Mesenchymal stem cell (in vitro differentiated cells and primary cell): ENCODE measurements at regions not wholly inside any gene's neighbourhood (a gene's known extent, or its start where the extent isn't known, plus 50 kb on each side); places are given as distances from the start of the nearest gene placed in this dataset.

Experiments
- DNase-seq: peaks from one replicate; pipeline ENCODE4 v3.0.0-alpha.2; 2013
- H2AFZ ChIP-seq: one replicate; pipeline ENCODE4 v1.6.1; 2013; ENCODE audit warnings: low read depth, mild to moderate bottlenecking, control low read depth, inconsistent platforms, low read length, moderate library complexity
- H2AK5ac ChIP-seq: 2 replicates; pipeline ENCODE4 v1.6.1; 2013; ENCODE audit warnings: low read length, moderate library complexity, mild to moderate bottlenecking, inconsistent platforms; ENCODE audit not compliant: severe bottlenecking
- H2BK120ac ChIP-seq: one replicate; pipeline ENCODE4 v1.6.1; 2013; ENCODE audit warnings: low read depth, mild to moderate bottlenecking, inconsistent platforms, low read length, moderate library complexity
- H2BK12ac ChIP-seq, 2 experiments: one replicate each; pipeline ENCODE4 v1.6.1; 2013; ENCODE audit warnings: inconsistent platforms in 2 of 2, low read length in 2 of 2, mild to moderate bottlenecking in 2 of 2, moderate library complexity in 2 of 2, control low read depth in 1 of 2
- H2BK15ac ChIP-seq: one replicate; pipeline ENCODE4 v1.6.1; 2013; ENCODE audit warnings: mild to moderate bottlenecking, low read depth, inconsistent platforms; ENCODE audit not compliant: poor library complexity, severe bottlenecking
- H2BK5ac ChIP-seq: 2 replicates; pipeline ENCODE4 v1.6.1; 2013; ENCODE audit warnings: low read depth, mild to moderate bottlenecking, low read length, control low read depth, inconsistent platforms; ENCODE audit not compliant: poor library complexity, severe bottlenecking
- H3K14ac ChIP-seq, 2 experiments: one replicate each; pipeline ENCODE4 v1.6.1; 2013; ENCODE audit warnings: inconsistent platforms in 2 of 2, low read length in 2 of 2, control low read depth in 1 of 2, mild to moderate bottlenecking in 1 of 2, moderate library complexity in 1 of 2
- H3K18ac ChIP-seq, 2 experiments: one replicate each; pipeline ENCODE4 v1.6.1; 2013; ENCODE audit warnings: inconsistent platforms in 2 of 2, low read length in 2 of 2, control low read depth in 1 of 2, low read depth in 1 of 2, mild to moderate bottlenecking in 1 of 2
- H3K23ac ChIP-seq, 2 experiments: one replicate each; pipeline ENCODE4 v1.6.1; 2013; ENCODE audit warnings: inconsistent platforms in 2 of 2, low read length in 2 of 2, mild to moderate bottlenecking in 2 of 2, moderate library complexity in 2 of 2, control low read depth in 1 of 2
- H3K27ac ChIP-seq: 2 replicates; pipeline ENCODE4 v1.5.1; 2013; ENCODE audit warnings: mild to moderate bottlenecking, moderate library complexity, low read length, control low read depth, inconsistent platforms; ENCODE audit not compliant: poor library complexity, severe bottlenecking
- H3K27me3 ChIP-seq, 2 experiments: 2 replicates each; pipeline versions ENCODE4 v1.6.1 to v1.7.0; 2013; ENCODE audit warnings: low read length in 2 of 2, mild to moderate bottlenecking in 2 of 2, moderate library complexity in 2 of 2, control low read depth in 1 of 2, inconsistent platforms in 1 of 2; ENCODE audit not compliant: control insufficient read depth in 1 of 2, insufficient read depth in 1 of 2
- H3K36me3 ChIP-seq, 2 experiments: 2 replicates each; pipeline versions ENCODE4 v1.6.1 to v1.7.0; 2013; ENCODE audit warnings: low read length in 2 of 2, control low read depth in 1 of 2, inconsistent platforms in 1 of 2, low read depth in 1 of 2, mild to moderate bottlenecking in 1 of 2; ENCODE audit not compliant: insufficient read depth in 2 of 2, control insufficient read depth in 1 of 2
- H3K4ac ChIP-seq, 2 experiments: one replicate each; pipeline ENCODE4 v1.6.1; 2013; ENCODE audit warnings: inconsistent platforms in 2 of 2, low read length in 2 of 2, mild to moderate bottlenecking in 2 of 2, moderate library complexity in 2 of 2, control low read depth in 1 of 2, low read depth in 1 of 2
- H3K4me1 ChIP-seq: 2 replicates; pipeline ENCODE4 v1.6.1; 2013; ENCODE audit warnings: low read depth, low read length, control low read depth; ENCODE audit not compliant: control insufficient read depth, insufficient read depth
- H3K4me2 ChIP-seq: 2 replicates; pipeline ENCODE4 v1.6.1; 2013; ENCODE audit warnings: low read length, mild to moderate bottlenecking, inconsistent platforms; ENCODE audit not compliant: poor library complexity, severe bottlenecking
- H3K4me3 ChIP-seq, 2 experiments: 2 replicates each; pipeline versions ENCODE4 v1.5.1 to v1.7.0; 2013; ENCODE audit warnings: low read length in 2 of 2, mild to moderate bottlenecking in 2 of 2, control low read depth in 1 of 2, low read depth in 1 of 2; ENCODE audit not compliant: insufficient read depth in 1 of 2
- H3K79me1 ChIP-seq: replicated peaks from 2 replicates; pipeline ENCODE4 v1.6.1; 2013; ENCODE audit warnings: mild to moderate bottlenecking, control low read depth, low read length, inconsistent platforms; ENCODE audit not compliant: poor library complexity, severe bottlenecking
- H3K9ac ChIP-seq: 2 replicates; pipeline ENCODE4 v1.7.0; 2013; ENCODE audit warnings: mild to moderate bottlenecking, low read length, moderate library complexity
- H3K9me3 ChIP-seq: 2 replicates; pipeline ENCODE4 v1.7.0; 2013; ENCODE audit warnings: mild to moderate bottlenecking, low read length; ENCODE audit not compliant: control insufficient read depth
- H4K8ac ChIP-seq: one replicate; pipeline ENCODE4 v1.6.1; 2013; ENCODE audit warnings: inconsistent platforms, mild to moderate bottlenecking, low read length, moderate library complexity
- H4K91ac ChIP-seq: one replicate; pipeline ENCODE4 v1.6.1; 2013; ENCODE audit warnings: mild to moderate bottlenecking, low read length, inconsistent platforms
- WGBS: methylation state at CpG from one replicate; pipeline ENCODE4 v1.1.7; 2013; ENCODE audit warnings: mixed read lengths; 5-methylcytosine and 5-hydroxymethylcytosine counted together

GRCh38 chr9:75432386-75432785 lies 344.1 kb downstream of the OSTF1 start:
- Histone ChIP-seq H4K8ac (no peak overlapping the region), H4K91ac (no peak overlapping the region), H3K14ac (no peak overlapping the region), H3K9ac (no peak overlapping the region), H2BK15ac (no peak overlapping the region), H3K4me3 (no peak overlapping the region), H3K36me3 (no peaks in the 10 kb centered on the region), H3K27me3 (peaks cover 0 to 5% of the 10 kb centered on the region in 2 experiments), H3K27ac (no peak overlapping the region), H3K4ac (no peak overlapping the region), H3K23ac (no peak overlapping the region), H3K4me2 (no peak overlapping the region), H3K18ac (no peak overlapping the region), H2BK12ac (no peak overlapping the region), H2AK5ac (no peak overlapping the region), H2BK120ac (no peak overlapping the region), H3K79me1 (no peaks in the 10 kb centered on the region), H3K9me3 (no peaks in the 10 kb centered on the region), H2AFZ (no peak overlapping the region), H2BK5ac (no peak overlapping the region), H3K4me1 (no peaks in the 10 kb centered on the region)
- no CpG with 5 or more reads among the region's 1 CpG for WGBS
- DNase-seq, result no peak

- no peak overlapping the region for H3K14ac ChIP-seq
- H3K4me2 ChIP-seq, result no peak overlapping the region
- no peak overlapping the region for H3K9ac ChIP-seq
- peaks cover 0 to 5% of the 10 kb centered on the region in 2 experiments for H3K27me3 ChIP-seq
- no peak overlapping the region for H3K4me3 ChIP-seq
- no peak overlapping the region for H2BK12ac ChIP-seq
- H4K91ac ChIP-seq, result no peak overlapping the region
- no peak overlapping the region for H2AK5ac ChIP-seq
- no peaks in the 10 kb centered on the region for H3K36me3 ChIP-seq
- DNase-seq, result no peak
- H4K8ac ChIP-seq, result no peak overlapping the region
- no peaks in the 10 kb centered on the region for H3K9me3 ChIP-seq
- no peak overlapping the region for H3K23ac ChIP-seq
- H3K79me1 ChIP-seq, result no peaks in the 10 kb centered on the region
- H3K18ac ChIP-seq, result no peak overlapping the region
- no peak overlapping the region for H2BK120ac ChIP-seq
- no peaks in the 10 kb centered on the region for H3K4me1 ChIP-seq
- H2AFZ ChIP-seq, result no peak overlapping the region
- H2BK5ac ChIP-seq, result no peak overlapping the region
- no peak overlapping the region for H2BK15ac ChIP-seq
- H3K4ac ChIP-seq, result no peak overlapping the region
- no peak overlapping the region for H3K27ac ChIP-seq
Observed at GRCh38 chr9:75432888-75433287, 344.6 kb downstream of the OSTF1 start.

- Histone ChIP-seq H3K79me1 (no peaks in the 10 kb centered on the region), H3K27ac (no peak overlapping the region), H3K14ac (no peak overlapping the region), H3K36me3 (no peaks in the 10 kb centered on the region), H3K23ac (no peak overlapping the region), H2BK5ac (no peak overlapping the region), H3K4ac (no peak overlapping the region), H2AFZ (no peak overlapping the region), H3K18ac (no peak overlapping the region), H3K9ac (no peak overlapping the region), H3K27me3 (peaks cover 0 to 4% of the 10 kb centered on the region in 2 experiments), H3K4me3 (no peak overlapping the region), H3K4me2 (no peak overlapping the region), H2BK120ac (no peak overlapping the region), H3K9me3 (no peaks in the 10 kb centered on the region), H2BK12ac (no peak overlapping the region), H3K4me1 (no peaks in the 10 kb centered on the region), H2BK15ac (no peak overlapping the region), H2AK5ac (no peak overlapping the region), H4K8ac (no peak overlapping the region), H4K91ac (no peak overlapping the region)
- DNase-seq, result no peak
- 90% methylated on average over 2 of the region's 2 CpGs for WGBS
Observed at GRCh38 chr9:75438716-75439115, 350.4 kb downstream of the OSTF1 start.

GRCh38 chr9:75440914-75441313 lies 352.6 kb downstream of the OSTF1 start:
- H3K23ac ChIP-seq, result no peak overlapping the region
- H3K27ac ChIP-seq, result no peak overlapping the region
- no peaks in the 10 kb centered on the region for H3K9me3 ChIP-seq
- H2AK5ac ChIP-seq, result no peak overlapping the region
- H2AFZ ChIP-seq, result no peak overlapping the region
- H3K4ac ChIP-seq, result no peak overlapping the region
- no peaks in the 10 kb centered on the region for H3K36me3 ChIP-seq
- 78% methylated on average over 3 of the region's 4 CpGs for WGBS
- no peaks in the 10 kb centered on the region for H3K4me1 ChIP-seq
- H4K91ac ChIP-seq, result no peak overlapping the region
- DNase-seq, result no peak
- no peak overlapping the region for H4K8ac ChIP-seq
- no peak overlapping the region for H2BK12ac ChIP-seq
- no peaks in the 10 kb centered on the region for H3K79me1 ChIP-seq
- no peak overlapping the region for H3K18ac ChIP-seq
- no peak overlapping the region for H2BK120ac ChIP-seq
- H3K14ac ChIP-seq, result no peak overlapping the region
- no peak overlapping the region for H3K4me2 ChIP-seq
- H2BK5ac ChIP-seq, result no peak overlapping the region
- H2BK15ac ChIP-seq, result no peak overlapping the region
- H3K27me3 ChIP-seq, result no peaks in the 10 kb centered on the region
- H3K9ac ChIP-seq, result no peak overlapping the region
- no peak overlapping the region for H3K4me3 ChIP-seq
